Upper lobe of left lung (tissue), 6 donors: ENCODE measurements at regions not wholly inside any gene's neighbourhood (a gene's known extent, or its start where the extent isn't known, plus 50 kb on each side); places are given as distances from the start of the nearest gene placed in this dataset.
A peak's percentile ranks its signal among the peaks of the same experiment; 100 is the strongest.

Experiments used
- ATAC-seq, 2 donors: fragments of 200-7000 bp; cut with Tn5 transposase; one replicate each; pipeline ENCODE4 v1.9.1; 2022; ENCODE audit warnings: mild to moderate bottlenecking in 2 of 2, moderate library complexity in 2 of 2; ENCODE audit not compliant: low FRiP score in 2 of 2
- DNase-seq, 2 donors: peaks; one replicate each; pipeline ENCODE4 v3.0.0-alpha.2; 2019 to 2020
- H3K27ac ChIP-seq, 4 donors: fragments of 200-600 bp; sonication (generic); one replicate each; pipeline ENCODE4 v1.5.1; 2016 to 2019
- H3K27me3 ChIP-seq, 4 donors: fragments of 200-600 bp; sonication (generic); one replicate each; pipeline ENCODE4 v1.5.1; 2017 to 2019
- H3K36me3 ChIP-seq, 4 donors: fragments of 200-600 bp; sonication (generic); one replicate each; pipeline ENCODE4 v1.5.1; 2016 to 2019
- H3K4me1 ChIP-seq, 4 donors: fragments of 200-600 bp; sonication (generic); one replicate each; pipeline ENCODE4 v1.5.1; 2018 to 2019
- H3K4me3 ChIP-seq, 4 donors: fragments of 200-600 bp; sonication (generic); one replicate each; pipeline ENCODE4 v1.5.1; 2017 to 2019; ENCODE audit warnings: mild to moderate bottlenecking in 2 of 4, moderate library complexity in 1 of 4
- H3K9me3 ChIP-seq, 4 donors: fragments of 200-600 bp; sonication (generic); one replicate each; pipeline ENCODE4 v1.5.1; 2018 to 2019
- EP300 ChIP-seq, 4 donors: sonication (generic); formaldehyde crosslinking; IDR thresholded peaks; one replicate each; pipeline ENCODE4 v1.5.1; 2017; ENCODE audit warnings: antibody characterized with exemption in 4 of 4, control low read depth in 2 of 4
- POLR2A ChIP-seq, 4 donors: fragments of 450-650 bp; IDR thresholded peaks; one replicate each; pipeline ENCODE4 v1.5.1; 2016 to 2017; ENCODE audit warnings: antibody characterized with exemption in 4 of 4, mild to moderate bottlenecking in 2 of 4
- POLR2AphosphoS5 ChIP-seq, 2 donors: sonication (generic); formaldehyde crosslinking; IDR thresholded peaks; one replicate each; pipeline ENCODE4 v1.5.1; 2017; ENCODE audit warnings: antibody characterized with exemption in 2 of 2
- WGBS, 2 donors: methylation state at CpG; one replicate each; pipeline ENCODE4 v1.1.5; 2017 to 2018; 5-methylcytosine and 5-hydroxymethylcytosine counted together
- TF ChIP-seq, protein P1 (sequence below), 6 experiments: fragments of 450-650 bp in 4 of 6; fragments of 200-600 bp in 2 of 6; sonication (generic) in 2 of 6; IDR thresholded peaks; one replicate each; pipeline ENCODE4 v1.5.1; 2016 to 2019; ENCODE audit warnings: antibody characterized with exemption in 6 of 6
- donor health status: DM: no; HTN: no; CAD: no; lungs with moderate emphysema.
- donor health status: DM: no; HTN: yes; CAD: no; lungs with severe emphysema.

- H3K27me3 ChIP-seq = no peaks in the 10 kb centered on the region
- no peak overlapping the region for H3K27ac ChIP-seq
- H3K4me3 ChIP-seq = no peak overlapping the region
- H3K9me3 ChIP-seq = peaks cover 0 to 15% (median 10%) of the 10 kb centered on the region in 4 donors
- WGBS, 2 donors = 85 to 87% methylated on average over 7 to 8 of the region's 8 CpGs
- no peak for ATAC-seq
- DNase-seq = no peak
- TF ChIP-seq POLR2A (IDR thresholded peaks at IDR 0.05) (no peak), EP300 (IDR thresholded peaks at IDR 0.05) (no peak), POLR2AphosphoS5 (IDR thresholded peaks at IDR 0.05) (no peak)
- TF ChIP-seq, protein P1, sequence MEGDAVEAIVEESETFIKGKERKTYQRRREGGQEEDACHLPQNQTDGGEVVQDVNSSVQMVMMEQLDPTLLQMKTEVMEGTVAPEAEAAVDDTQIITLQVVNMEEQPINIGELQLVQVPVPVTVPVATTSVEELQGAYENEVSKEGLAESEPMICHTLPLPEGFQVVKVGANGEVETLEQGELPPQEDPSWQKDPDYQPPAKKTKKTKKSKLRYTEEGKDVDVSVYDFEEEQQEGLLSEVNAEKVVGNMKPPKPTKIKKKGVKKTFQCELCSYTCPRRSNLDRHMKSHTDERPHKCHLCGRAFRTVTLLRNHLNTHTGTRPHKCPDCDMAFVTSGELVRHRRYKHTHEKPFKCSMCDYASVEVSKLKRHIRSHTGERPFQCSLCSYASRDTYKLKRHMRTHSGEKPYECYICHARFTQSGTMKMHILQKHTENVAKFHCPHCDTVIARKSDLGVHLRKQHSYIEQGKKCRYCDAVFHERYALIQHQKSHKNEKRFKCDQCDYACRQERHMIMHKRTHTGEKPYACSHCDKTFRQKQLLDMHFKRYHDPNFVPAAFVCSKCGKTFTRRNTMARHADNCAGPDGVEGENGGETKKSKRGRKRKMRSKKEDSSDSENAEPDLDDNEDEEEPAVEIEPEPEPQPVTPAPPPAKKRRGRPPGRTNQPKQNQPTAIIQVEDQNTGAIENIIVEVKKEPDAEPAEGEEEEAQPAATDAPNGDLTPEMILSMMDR (IDR thresholded peaks at IDR 0.05) = no peak
- H3K36me3 ChIP-seq = no peaks in the 10 kb centered on the region
- H3K4me1 ChIP-seq = peaks cover 0 to 4% (median 0%) of the 10 kb centered on the region in 4 donors
These were observed 215.9 kb upstream of the KCNG1 start for GRCh38 chr20:51238675-51239305.

GRCh38 chr20:51237791-51238190, 214.9 kb upstream of the KCNG1 start:
- TF ChIP-seq EP300 (IDR thresholded peaks at IDR 0.05) (no peak), POLR2AphosphoS5 (IDR thresholded peaks at IDR 0.05) (no peak)
- TF ChIP-seq, protein P1 (IDR thresholded peaks at IDR 0.05) = no peak
- ATAC-seq = peak in 1 of 2 donors; percentile 43
- 77 to 82% methylated on average over 11 of the region's 11 CpGs for WGBS, 2 donors

GRCh38 chr20:51237278-51237677, 214.4 kb upstream of the KCNG1 start:
- WGBS, 2 donors = 45% methylated on average over 6 of the region's 6 CpGs
- no peak for TF ChIP-seq POLR2A (IDR thresholded peaks at IDR 0.05)
- TF ChIP-seq EP300 (IDR thresholded peaks at IDR 0.05) = no peak
- Histone ChIP-seq H3K4me1 (peaks cover 0 to 4% (median 0%) of the 10 kb centered on the region in 4 donors), H3K9me3 (peaks cover 0 to 7% (median 5%) of the 10 kb centered on the region in 4 donors), H3K27me3 (no peaks in the 10 kb centered on the region), H3K4me3 (no peak overlapping the region), H3K27ac (no peak overlapping the region), H3K36me3 (no peaks in the 10 kb centered on the region)
- no peak for DNase-seq
- ATAC-seq = peak in 1 of 2 donors; percentile 68

More at GRCh38 chr20:51237791-51238190, 214.9 kb upstream of the KCNG1 start:
- Histone ChIP-seq H3K36me3 (no peaks in the 10 kb centered on the region), H3K4me1 (peaks cover 0 to 4% (median 0%) of the 10 kb centered on the region in 4 donors), H3K4me3 (no peak overlapping the region), H3K27ac (no peak overlapping the region), H3K9me3 (peaks cover 0 to 11% (median 9%) of the 10 kb centered on the region in 4 donors), H3K27me3 (no peaks in the 10 kb centered on the region)
- no peak for DNase-seq

DNA sequence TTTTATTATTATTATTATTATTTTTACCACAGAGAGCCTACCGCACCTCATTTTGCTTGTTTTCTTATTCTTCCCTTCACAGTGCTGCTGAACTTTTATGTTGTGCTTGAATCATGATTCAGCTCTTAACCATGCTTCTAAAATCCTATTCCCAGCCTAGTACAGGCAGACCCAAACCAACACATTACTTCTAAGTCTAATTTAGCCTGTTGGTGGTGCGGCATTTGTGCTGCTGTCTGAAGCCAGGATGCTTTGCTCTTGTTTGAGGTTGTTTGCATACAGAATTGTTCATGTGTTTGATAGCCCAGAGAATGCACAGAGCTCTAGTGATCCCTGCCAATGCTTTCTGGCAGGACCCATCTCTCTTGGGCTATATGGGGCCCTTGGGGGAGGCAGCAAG, 213.5 kb upstream of the KCNG1 start:
- Histone ChIP-seq H3K4me1 (peaks cover 0 to 4% (median 0%) of the 10 kb centered on the region in 4 donors), H3K4me3 (no peak overlapping the region), H3K27ac (no peak overlapping the region), H3K36me3 (no peaks in the 10 kb centered on the region), H3K9me3 (peaks cover 0 to 1% (median 0%) of the 10 kb centered on the region in 4 donors), H3K27me3 (no peaks in the 10 kb centered on the region)
- 87 to 93% methylated on average over 2 of the region's 2 CpGs for WGBS, 2 donors
- DNase-seq (no peak), ATAC-seq (no peak)
- TF ChIP-seq POLR2AphosphoS5 (IDR thresholded peaks at IDR 0.05) (no peak), POLR2A (IDR thresholded peaks at IDR 0.05) (no peak), EP300 (IDR thresholded peaks at IDR 0.05) (no peak)
- TF ChIP-seq, protein P1 (IDR thresholded peaks at IDR 0.05) = no peak

GRCh38 chr20:51233345-51233744, 210.4 kb upstream of the KCNG1 start:
- ATAC-seq (no peak), DNase-seq (no peak)
- TF ChIP-seq EP300 (IDR thresholded peaks at IDR 0.05) = no peak
- TF ChIP-seq POLR2A (IDR thresholded peaks at IDR 0.05) = no peak
- TF ChIP-seq, protein P1 (IDR thresholded peaks at IDR 0.05) = no peak
- TF ChIP-seq POLR2AphosphoS5 (IDR thresholded peaks at IDR 0.05) = no peak
- H3K36me3 ChIP-seq = no peaks in the 10 kb centered on the region
- H3K4me1 ChIP-seq = peaks cover 0 to 4% (median 0%) of the 10 kb centered on the region in 4 donors
- no peak overlapping the region for H3K27ac ChIP-seq
- no peak overlapping the region for H3K4me3 ChIP-seq
- WGBS, 2 donors = 88 to 90% methylated on average over 6 of the region's 6 CpGs
- no peaks in the 10 kb centered on the region for H3K27me3 ChIP-seq
- H3K9me3 ChIP-seq = no peaks in the 10 kb centered on the region
